Left lung (tissue), 4 donors: ENCODE measurements at regions not wholly inside any gene's neighbourhood (a gene's known extent, or its start where the extent isn't known, plus 50 kb on each side); places are given as distances from the start of the nearest gene placed in this dataset.
A peak's percentile ranks its signal among the peaks of the same experiment; 100 is the strongest.

ENCODE experiments used
- ATAC-seq: fragments of 200-7000 bp; cut with Tn5 transposase; one replicate; pipeline ENCODE4 v1.9.1; 2020; ENCODE audit warnings: moderate library complexity
- DNase-seq, 4 donors: peaks; one replicate each; pipeline ENCODE4 v3.0.0-alpha.2; 2013 to 2020
- H3K27ac ChIP-seq, 2 donors: fragments of 200-600 bp; sonication (generic) in 1 of 2; one replicate each; pipeline versions ENCODE4 v1.5.0 to v1.8.0; 2020 to 2021
- H3K27me3 ChIP-seq, 2 donors: fragments of 200-600 bp; sonication (generic) in 1 of 2; one replicate each; pipeline versions ENCODE4 v1.5.0 to v1.8.0; 2020 to 2021
- H3K36me3 ChIP-seq, 2 donors: fragments of 200-600 bp; sonication (generic) in 1 of 2; one replicate each; pipeline versions ENCODE4 v1.5.0 to v1.8.0; 2020 to 2021
- H3K4me1 ChIP-seq, 2 donors: fragments of 200-600 bp; one replicate each; pipeline ENCODE4 v1.8.0; 2021
- H3K4me3 ChIP-seq, 2 donors: fragments of 200-600 bp; sonication (generic) in 1 of 2; one replicate each; pipeline versions ENCODE4 v1.5.0 to v1.8.0; 2020 to 2021; ENCODE audit warnings: mild to moderate bottlenecking in 1 of 2
- H3K9me3 ChIP-seq, 2 donors: fragments of 200-600 bp; sonication (generic) in 1 of 2; one replicate each; pipeline versions ENCODE4 v1.5.0 to v1.8.0; 2020 to 2021
- CTCF ChIP-seq, 2 donors: fragments of 200-600 bp; sonication (generic) in 1 of 2; IDR thresholded peaks; one replicate each; pipeline versions ENCODE4 v1.5.0 to v1.8.0; 2021; ENCODE audit warnings: antibody characterized with exemption in 2 of 2
- intact Hi-C, 2 donors: fragments of 100-400 bp; cut with DNase I; formaldehyde crosslinking; loops; one replicate each; pipeline versions ENCODE4 v1.11.2 to v1.14.2; 2022
- donor health status: DM: no; HTN: yes; CAD: no.
- donor health status: DM: no; HTN: no; CAD: no.

GRCh38 chr17:77795685-77796084, 162.8 kb upstream of the TNRC6C start:
- no peak overlapping the region for H3K4me3 ChIP-seq
- TF ChIP-seq CTCF (IDR thresholded peaks at IDR 0.05): no peak
- no peaks in the 10 kb centered on the region for H3K9me3 ChIP-seq
- H3K4me1 ChIP-seq: no peaks in the 10 kb centered on the region
- H3K36me3 ChIP-seq: no peaks in the 10 kb centered on the region
- DNase-seq: no peak
- no peak overlapping the region for H3K27ac ChIP-seq
- intact Hi-C loops: no loop called here
- peaks cover 0 to 52% of the 10 kb centered on the region in 2 donors for H3K27me3 ChIP-seq
- no peak for ATAC-seq

- Histone ChIP-seq H3K4me3 (no peak overlapping the region), H3K4me1 (no peaks in the 10 kb centered on the region), H3K27ac (no peak overlapping the region), H3K27me3 (peaks cover 0 to 54% of the 10 kb centered on the region in 2 donors), H3K36me3 (no peaks in the 10 kb centered on the region), H3K9me3 (no peaks in the 10 kb centered on the region)
- TF ChIP-seq CTCF (IDR thresholded peaks at IDR 0.05): no peak
- intact Hi-C loops: no loop called here
- DNase-seq (no peak), ATAC-seq (peak; percentile 65)
These were observed 162.2 kb upstream of the TNRC6C start for GRCh38 chr17:77796176-77796860.

- intact Hi-C loops: no loop called here
- H3K27me3 ChIP-seq: peaks cover 0 to 57% of the 10 kb centered on the region in 2 donors
- TF ChIP-seq CTCF (IDR thresholded peaks at IDR 0.05): no peak
These were observed 160.5 kb upstream of the TNRC6C start for GRCh38 chr17:77798031-77798430.

DNA sequence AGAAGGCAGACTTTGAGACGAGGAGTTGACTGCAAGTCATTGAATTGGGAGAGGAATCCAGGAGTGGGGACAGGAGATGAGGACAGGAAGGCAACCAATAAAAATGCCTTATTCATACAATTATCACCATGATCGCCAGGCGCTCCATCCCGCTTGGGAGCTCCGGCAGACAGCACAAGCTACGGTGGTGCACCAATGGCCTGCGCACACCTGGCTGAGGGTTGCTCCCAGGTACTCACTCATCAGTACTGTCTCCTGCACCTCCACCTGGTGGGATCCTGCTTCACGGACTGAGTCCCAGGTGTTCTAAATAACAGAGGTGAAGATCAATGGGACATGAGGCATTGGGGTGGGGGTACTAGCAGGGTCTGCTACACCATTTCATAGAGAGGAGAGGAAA, 160.0 kb upstream of the TNRC6C start:
- no peaks in the 10 kb centered on the region for H3K4me1 ChIP-seq
- H3K4me3 ChIP-seq: no peak overlapping the region
- no peak for ATAC-seq
- H3K36me3 ChIP-seq: no peaks in the 10 kb centered on the region
- no peak overlapping the region for H3K27ac ChIP-seq
- peaks cover 0 to 57% of the 10 kb centered on the region in 2 donors for H3K27me3 ChIP-seq
- intact Hi-C loops: no loop called here
- TF ChIP-seq CTCF (IDR thresholded peaks at IDR 0.05): no peak
- DNase-seq: no peak
- no peaks in the 10 kb centered on the region for H3K9me3 ChIP-seq

More at GRCh38 chr17:77798031-77798430, 160.5 kb upstream of the TNRC6C start:
- H3K9me3 ChIP-seq: no peaks in the 10 kb centered on the region
- H3K4me3 ChIP-seq: no peak overlapping the region
- no peaks in the 10 kb centered on the region for H3K4me1 ChIP-seq
- no peaks in the 10 kb centered on the region for H3K36me3 ChIP-seq
- ATAC-seq (no peak), DNase-seq (no peak)
- no peak overlapping the region for H3K27ac ChIP-seq

GRCh38 chr17:77800816-77801215, 157.7 kb upstream of the TNRC6C start:
- no peaks in the 10 kb centered on the region for H3K9me3 ChIP-seq
- intact Hi-C loops: no loop called here
- H3K4me1 ChIP-seq: no peaks in the 10 kb centered on the region
- DNase-seq (no peak), ATAC-seq (no peak)
- H3K36me3 ChIP-seq: no peaks in the 10 kb centered on the region
- no peak overlapping the region for H3K4me3 ChIP-seq
- H3K27me3 ChIP-seq: peaks cover 0 to 48% of the 10 kb centered on the region in 2 donors
- no peak for TF ChIP-seq CTCF (IDR thresholded peaks at IDR 0.05)
- H3K27ac ChIP-seq: no peak overlapping the region
